ENCODE measurements at regions not wholly inside any gene's neighbourhood (a gene's known extent, or its start where the extent isn't known, plus 50 kb on each side); places are given as distances from the start of the nearest gene placed in this dataset.
A peak's percentile ranks its signal among the peaks of the same experiment; 100 is the strongest.

DNA sequence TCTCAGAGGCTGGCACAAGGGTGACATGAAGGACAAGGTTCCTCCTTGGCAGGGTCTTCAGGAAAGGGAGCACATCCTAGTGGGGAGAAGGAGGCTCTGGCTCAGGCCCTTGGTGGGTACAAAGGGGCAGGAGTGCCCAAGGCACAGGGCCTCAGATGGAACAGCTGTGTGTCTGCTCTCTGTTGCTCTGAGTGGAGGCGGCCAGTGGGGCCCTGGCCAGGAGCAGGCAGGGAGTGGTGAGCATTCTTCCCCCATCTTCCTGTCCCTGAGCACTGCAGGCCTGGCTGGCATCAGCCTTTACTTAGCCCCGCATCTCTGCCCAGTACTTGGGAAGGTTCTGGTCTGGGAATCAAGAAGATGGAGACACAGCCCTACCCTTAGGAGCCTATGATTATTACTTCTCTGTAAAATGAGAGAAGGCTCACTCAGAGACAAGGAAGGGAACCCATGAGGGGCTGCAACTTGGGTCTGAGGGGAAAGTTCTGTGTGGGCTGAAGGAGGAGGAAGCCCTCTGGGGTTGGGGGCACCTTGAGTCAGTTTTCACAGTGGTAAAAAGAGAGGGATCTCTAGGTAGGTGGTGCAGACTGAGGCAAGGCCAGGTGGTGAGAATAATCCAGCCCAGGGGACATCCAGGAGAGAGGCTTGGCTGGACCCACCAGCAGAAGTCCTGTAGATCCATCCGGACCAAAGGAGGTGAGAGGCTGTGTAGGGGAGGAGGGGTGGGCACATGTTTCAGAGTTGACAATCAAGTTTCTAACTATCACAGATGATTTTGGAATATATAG lies 173.5 kb downstream of the TSHZ3 start:
- peaks cover 0 to 14% (median 7%) of the 10 kb centered on the region in 7 donors for H3K9me3 Mint-ChIP-seq
- no peak for DNase-seq
- no peak for ATAC-seq (ENCODE audit: low read depth in 2 of 2)
- peaks cover 0 to 6% (median 0%) of the 10 kb centered on the region in 3 donors for H3K27me3 Mint-ChIP-seq
- no peaks in the 10 kb centered on the region for H3K36me3 Mint-ChIP-seq
- peak overlapping the region in 1 of 6 donors; percentile 75 for H3K27ac Mint-ChIP-seq
- H3K4me1 Mint-ChIP-seq, result no peaks in the 10 kb centered on the region
- H3K4me3 Mint-ChIP-seq, result no peak overlapping the region

DNA sequence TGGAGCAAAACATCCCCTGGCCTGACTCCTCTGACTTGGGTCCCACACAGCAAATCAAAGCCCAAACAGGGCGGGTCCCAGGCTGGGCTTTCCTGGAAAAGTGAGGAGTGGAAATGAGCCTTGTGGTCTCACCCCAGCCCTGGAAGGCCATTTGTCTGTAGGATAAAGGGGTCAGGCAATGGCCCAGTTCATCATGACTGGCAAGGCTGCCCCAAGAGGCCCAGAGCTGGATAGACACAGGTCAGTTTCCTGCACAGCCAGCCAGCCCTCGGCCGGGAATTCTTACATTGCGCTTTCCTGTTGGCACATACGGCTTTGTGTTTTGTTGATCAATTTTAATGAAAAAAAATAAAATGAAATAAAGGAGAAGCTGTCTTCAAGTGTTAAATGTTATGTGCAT lies 174.3 kb downstream of the TSHZ3 start:
- H3K4me1 Mint-ChIP-seq, result no peaks in the 10 kb centered on the region
- H3K4me3 Mint-ChIP-seq, result no peak overlapping the region
- ATAC-seq (ENCODE audit: low read depth in 2 of 2), result no peak

DNA sequence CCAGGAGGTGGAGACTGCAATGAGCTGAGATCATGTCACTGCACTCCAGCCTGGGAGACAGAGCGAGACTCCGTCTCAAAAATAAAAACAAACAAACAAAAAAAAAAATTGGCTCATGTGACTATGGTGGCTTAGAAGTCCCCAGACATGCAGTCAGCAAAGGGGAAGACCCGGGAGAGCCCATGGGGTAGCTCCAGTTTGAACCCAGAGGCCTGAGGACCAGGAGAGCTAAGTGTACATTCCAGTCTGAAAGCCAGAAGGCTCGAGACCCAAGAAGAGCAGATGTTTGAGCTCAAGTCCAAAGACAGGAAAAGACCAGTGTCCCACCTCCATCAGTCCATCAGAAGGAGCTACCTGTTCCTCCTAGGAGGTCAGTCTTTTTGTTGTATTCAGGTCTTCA lies 175.2 kb downstream of the TSHZ3 start:
- H3K4me1 Mint-ChIP-seq, result no peaks in the 10 kb centered on the region
- no peaks in the 10 kb centered on the region for H3K36me3 Mint-ChIP-seq
- H3K4me3 Mint-ChIP-seq, result no peak overlapping the region
- peak overlapping the region in 1 of 6 donors; percentile 44 for H3K27ac Mint-ChIP-seq
- no peak for DNase-seq
- peaks cover 0 to 13% (median 3%) of the 10 kb centered on the region in 7 donors for H3K9me3 Mint-ChIP-seq
- peaks cover 0 to 6% (median 4%) of the 10 kb centered on the region in 3 donors for H3K27me3 Mint-ChIP-seq
- ATAC-seq (ENCODE audit: low read depth in 2 of 2), result no peak

More for the DNA sequence above, 174.3 kb downstream of the TSHZ3 start:
- H3K9me3 Mint-ChIP-seq, result peaks cover 0 to 14% (median 7%) of the 10 kb centered on the region in 7 donors
- peaks cover 0 to 6% (median 0%) of the 10 kb centered on the region in 3 donors for H3K27me3 Mint-ChIP-seq
- H3K27ac Mint-ChIP-seq, result no peak overlapping the region
- no peak for DNase-seq
- no peaks in the 10 kb centered on the region for H3K36me3 Mint-ChIP-seq

GRCh38 chr19:31171936-31172335 lies 177.3 kb downstream of the TSHZ3 start:
- Mint-ChIP-seq H3K36me3 (no peaks in the 10 kb centered on the region), H3K27ac (no peak overlapping the region), H3K27me3 (peaks cover 0 to 6% (median 4%) of the 10 kb centered on the region in 3 donors), H3K4me1 (no peaks in the 10 kb centered on the region), H3K4me3 (no peak overlapping the region), H3K9me3 (peaks cover 0 to 8% (median 3%) of the 10 kb centered on the region in 7 donors)
- ATAC-seq (ENCODE audit: low read depth in 2 of 2) (no peak), DNase-seq (no peak)

DNA sequence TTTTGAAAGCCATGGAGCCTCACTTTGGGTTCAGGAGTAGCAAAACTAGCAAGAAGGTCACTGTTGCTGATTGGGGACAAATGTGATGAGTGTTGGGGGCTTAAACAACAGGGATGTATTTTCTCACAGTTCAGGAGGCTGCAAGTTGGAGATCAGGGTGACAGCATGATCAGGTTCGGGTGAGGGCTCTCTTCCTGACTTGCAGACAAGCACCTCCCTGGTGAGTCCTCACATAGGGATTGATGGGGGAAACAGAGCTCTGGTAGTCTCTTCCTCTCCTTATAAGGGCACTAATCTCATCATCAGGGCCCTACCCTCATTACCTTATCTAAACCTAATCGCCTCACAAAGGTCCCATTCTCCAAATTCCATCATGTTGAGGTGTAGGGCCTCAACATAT lies 179.2 kb downstream of the TSHZ3 start:
- ATAC-seq (ENCODE audit: low read depth in 2 of 2) (no peak), DNase-seq (no peak)
- H3K27ac Mint-ChIP-seq, result no peak overlapping the region
- peaks cover 0 to 8% (median 0%) of the 10 kb centered on the region in 7 donors for H3K9me3 Mint-ChIP-seq
- H3K4me3 Mint-ChIP-seq, result no peak overlapping the region
- peaks cover 0 to 6% (median 4%) of the 10 kb centered on the region in 3 donors for H3K27me3 Mint-ChIP-seq
- no peaks in the 10 kb centered on the region for H3K36me3 Mint-ChIP-seq
- no peaks in the 10 kb centered on the region for H3K4me1 Mint-ChIP-seq

DNA sequence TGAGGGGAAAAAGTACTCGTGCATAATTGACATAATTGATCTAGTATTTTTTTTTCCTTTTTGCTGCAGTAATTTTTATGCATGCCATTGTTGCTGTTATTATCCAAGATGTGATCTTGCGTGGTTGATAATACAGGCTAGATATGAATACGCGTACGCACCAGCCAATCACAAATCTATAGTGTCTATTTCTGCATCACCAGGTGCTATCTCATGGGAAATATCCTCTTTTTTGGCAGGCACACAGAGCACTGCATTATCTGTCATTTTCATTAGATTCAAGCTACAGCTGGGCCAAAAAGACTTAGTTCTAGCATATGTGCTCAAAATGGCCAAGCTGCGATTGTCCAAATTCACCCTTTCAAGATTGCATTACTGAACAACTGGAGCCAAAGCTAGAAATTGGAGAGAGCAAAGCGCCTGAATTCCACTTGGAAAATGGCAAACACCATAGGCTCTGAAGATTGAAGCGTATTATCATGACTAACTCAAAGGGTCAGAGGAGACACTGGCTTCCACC lies 181.1 kb downstream of the TSHZ3 start:
- Mint-ChIP-seq H3K4me1 (no peaks in the 10 kb centered on the region), H3K9me3 (peaks cover 0 to 10% (median 0%) of the 10 kb centered on the region in 7 donors), H3K27me3 (peaks cover 8 to 19% (median 13%) of the 10 kb centered on the region in 3 donors), H3K4me3 (no peak overlapping the region), H3K27ac (no peak overlapping the region), H3K36me3 (no peaks in the 10 kb centered on the region)
- DNase-seq (no peak), ATAC-seq (ENCODE audit: low read depth in 2 of 2) (no peak)

- no peak for DNase-seq
- Mint-ChIP-seq H3K4me1 (no peaks in the 10 kb centered on the region), H3K9me3 (peaks cover 0 to 10% (median 0%) of the 10 kb centered on the region in 7 donors), H3K4me3 (no peak overlapping the region), H3K36me3 (no peaks in the 10 kb centered on the region), H3K27me3 (peaks cover 8 to 19% (median 18%) of the 10 kb centered on the region in 3 donors), H3K27ac (no peak overlapping the region)
- ATAC-seq (ENCODE audit: low read depth in 2 of 2), result no peak
Measured at GRCh38 chr19:31167690-31168089, 181.5 kb downstream of the TSHZ3 start.

DNA sequence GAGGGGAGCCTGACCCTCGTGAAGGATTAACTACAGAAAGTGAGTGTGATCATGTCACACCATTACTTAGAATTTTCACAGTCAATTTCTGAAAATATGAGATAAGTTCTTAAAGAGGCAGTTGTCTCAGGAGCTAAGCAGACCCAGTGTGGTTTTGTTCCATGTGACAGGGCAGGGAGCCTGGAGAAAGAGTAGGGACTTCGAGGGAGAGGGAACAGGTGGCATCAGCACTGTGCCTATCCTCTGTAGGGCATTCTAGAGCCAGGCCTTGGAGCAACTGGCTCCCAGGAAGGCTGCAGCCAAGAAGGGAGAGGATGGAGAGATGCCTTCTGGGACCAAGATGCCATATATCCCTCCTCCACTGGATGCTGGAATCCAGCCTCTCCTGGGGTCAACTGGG lies 183.0 kb downstream of the TSHZ3 start:
- Mint-ChIP-seq H3K4me1 (no peaks in the 10 kb centered on the region), H3K9me3 (peaks cover 0 to 10% (median 0%) of the 10 kb centered on the region in 7 donors), H3K27ac (no peak overlapping the region), H3K27me3 (peaks cover 8 to 24% (median 15%) of the 10 kb centered on the region in 3 donors), H3K36me3 (no peaks in the 10 kb centered on the region), H3K4me3 (no peak overlapping the region)
- DNase-seq (no peak), ATAC-seq (ENCODE audit: low read depth in 2 of 2) (no peak)

DNA sequence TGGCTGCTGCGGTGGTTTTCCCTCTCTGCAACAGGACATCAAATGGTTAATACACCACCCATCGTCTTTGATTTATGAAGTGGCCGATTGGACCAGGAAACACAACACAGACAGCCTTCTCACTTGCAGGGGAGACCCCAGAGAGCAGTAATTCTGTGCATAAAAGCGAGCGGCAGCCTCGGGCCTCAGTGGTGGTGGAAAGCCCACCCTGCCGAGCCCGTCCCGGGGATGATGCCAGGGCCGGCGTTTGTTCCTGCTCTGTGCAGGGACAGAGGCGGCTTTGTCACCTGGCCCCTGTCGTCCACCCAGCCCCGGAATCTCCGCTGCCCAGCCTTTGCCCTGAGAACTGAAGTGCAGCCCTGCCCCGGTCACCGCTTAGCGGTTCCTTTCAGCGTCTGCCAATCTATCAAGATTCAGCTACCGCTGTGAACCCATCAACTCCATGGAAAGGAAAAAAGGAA lies 184.4 kb downstream of the TSHZ3 start:
- Mint-ChIP-seq H3K36me3 (no peaks in the 10 kb centered on the region), H3K4me1 (no peaks in the 10 kb centered on the region), H3K27ac (no peak overlapping the region), H3K4me3 (no peak overlapping the region), H3K27me3 (peaks cover 8 to 24% (median 15%) of the 10 kb centered on the region in 3 donors), H3K9me3 (peaks cover 0 to 10% (median 0%) of the 10 kb centered on the region in 7 donors)
- DNase-seq, result no peak
- no peak for ATAC-seq (ENCODE audit: low read depth in 2 of 2)

DNA sequence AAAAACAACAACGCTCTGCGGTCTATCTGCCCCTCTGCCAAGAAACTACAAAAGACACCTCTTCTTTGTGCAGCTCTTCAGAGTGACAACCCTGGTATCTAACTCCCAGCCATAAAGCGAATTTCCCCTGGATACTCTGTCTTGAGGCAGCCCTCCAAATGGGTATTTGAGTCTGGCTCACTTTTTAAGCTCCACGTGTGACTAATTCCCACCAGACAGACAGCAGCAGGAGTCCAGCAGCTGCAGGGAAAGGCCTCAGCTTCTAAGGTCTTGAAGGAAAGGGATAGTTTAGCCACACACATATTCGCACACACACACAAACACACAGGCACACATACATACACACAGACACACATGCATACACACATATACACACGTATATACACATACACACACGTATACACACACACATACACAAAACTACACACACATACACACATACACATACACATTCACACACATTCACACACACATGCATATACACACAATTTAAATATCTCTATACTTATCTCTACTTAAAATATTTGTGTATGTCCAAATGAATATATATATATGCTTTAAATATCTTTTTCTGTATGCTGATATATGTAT lies 188.8 kb downstream of the TSHZ3 start:
- Mint-ChIP-seq H3K9me3 (peaks cover 0 to 3% (median 0%) of the 10 kb centered on the region in 7 donors), H3K4me3 (no peak overlapping the region)
- no peak for ATAC-seq (ENCODE audit: low read depth in 2 of 2)

GRCh38 chr19:31154021-31154420 lies 195.2 kb downstream of the TSHZ3 start:
- no peaks in the 10 kb centered on the region for H3K4me1 Mint-ChIP-seq
- H3K4me3 Mint-ChIP-seq, result no peak overlapping the region

More for the DNA sequence above, 188.8 kb downstream of the TSHZ3 start:
- no peaks in the 10 kb centered on the region for H3K4me1 Mint-ChIP-seq
- no peak for DNase-seq
- peaks cover 3 to 24% (median 15%) of the 10 kb centered on the region in 3 donors for H3K27me3 Mint-ChIP-seq
- no peak overlapping the region for H3K27ac Mint-ChIP-seq
- no peaks in the 10 kb centered on the region for H3K36me3 Mint-ChIP-seq

DNA sequence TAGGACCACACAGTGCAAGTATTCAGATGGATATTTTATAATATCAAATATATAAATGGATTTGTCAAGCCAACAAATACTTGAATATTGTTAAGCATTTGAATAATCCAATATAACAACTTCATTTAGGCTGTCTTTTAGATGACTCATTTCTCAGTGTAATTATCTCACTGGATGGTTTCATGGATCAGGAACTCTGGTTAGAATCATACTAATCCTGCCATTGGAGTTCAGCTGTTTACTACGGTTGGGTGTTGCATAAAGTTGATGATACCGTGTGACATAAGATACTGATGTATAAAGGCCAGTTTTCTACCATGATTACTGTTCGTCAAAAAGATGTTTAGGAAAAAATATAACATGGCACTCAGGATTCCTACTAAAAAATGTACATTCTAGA lies 196.3 kb downstream of the TSHZ3 start:
- DNase-seq (no peak), ATAC-seq (ENCODE audit: low read depth in 2 of 2) (no peak)
- Mint-ChIP-seq H3K9me3 (peaks cover 0 to 5% (median 0%) of the 10 kb centered on the region in 7 donors), H3K27ac (no peak overlapping the region), H3K36me3 (no peaks in the 10 kb centered on the region), H3K4me1 (no peaks in the 10 kb centered on the region), H3K4me3 (no peak overlapping the region), H3K27me3 (no peaks in the 10 kb centered on the region)

More at GRCh38 chr19:31154021-31154420, 195.2 kb downstream of the TSHZ3 start:
- Mint-ChIP-seq H3K36me3 (no peaks in the 10 kb centered on the region), H3K9me3 (peaks cover 0 to 5% (median 0%) of the 10 kb centered on the region in 7 donors), H3K27me3 (no peaks in the 10 kb centered on the region), H3K27ac (no peak overlapping the region)
- DNase-seq, result no peak
- ATAC-seq (ENCODE audit: low read depth in 2 of 2), result no peak

DNA sequence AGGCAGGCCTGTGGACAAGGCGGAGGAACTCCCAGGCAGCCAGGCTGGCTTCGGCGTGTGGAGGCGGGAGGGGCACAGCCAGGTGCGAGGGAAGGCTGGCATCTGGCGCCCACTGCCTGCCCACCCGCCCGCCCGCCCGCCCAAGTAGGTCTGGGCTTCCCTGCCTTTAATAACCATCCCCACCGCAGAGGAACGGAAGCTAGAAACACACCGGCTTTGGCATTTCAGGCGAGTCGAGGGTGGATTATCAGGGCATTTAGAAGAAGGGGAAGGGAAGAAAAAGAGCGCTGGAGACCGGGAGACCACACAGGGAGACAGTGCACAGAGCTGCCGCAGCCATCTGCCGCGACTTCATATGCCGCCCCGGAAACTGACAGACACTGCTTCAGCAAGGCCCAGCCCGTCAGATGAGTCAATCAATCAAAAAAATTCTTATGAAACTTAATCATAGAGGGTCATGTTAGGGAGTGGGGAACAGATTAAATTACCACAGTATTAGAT lies 199.7 kb downstream of the TSHZ3 start:
- H3K9me3 Mint-ChIP-seq, result peaks cover 0 to 5% (median 0%) of the 10 kb centered on the region in 7 donors
- H3K27me3 Mint-ChIP-seq, result no peaks in the 10 kb centered on the region
- no peak for ATAC-seq (ENCODE audit: low read depth in 2 of 2)

More for the DNA sequence above, 199.7 kb downstream of the TSHZ3 start:
- Mint-ChIP-seq H3K27ac (peak overlapping the region in 1 of 6 donors; percentile 10), H3K36me3 (no peaks in the 10 kb centered on the region), H3K4me1 (no peaks in the 10 kb centered on the region), H3K4me3 (no peak overlapping the region)
- no peak for DNase-seq

Measured in naive B cell (primary cell).